ENCODE measurements at regions not wholly inside any gene's neighbourhood (a gene's known extent, or its start where the extent isn't known, plus 50 kb on each side); places are given as distances from the start of the nearest gene placed in this dataset.
A peak's percentile ranks its signal among the peaks of the same experiment; 100 is the strongest.

GRCh38 chr12:73065913-73066312 is 793.7 kb downstream of the TRHDE start:
- Histone ChIP-seq H3K4me1 (no peaks in the 10 kb centered on the region), H3K27me3 (replicated peaks in 1 of 7) (no peaks in the 10 kb centered on the region), H3K27ac (no peak overlapping the region), H3K9me3 (peaks cover 0 to 13% (median 2%) of the 10 kb centered on the region in 8 donors), H3K4me3 (no peak overlapping the region), H3K36me3 (no peaks in the 10 kb centered on the region)
- intact Hi-C loops (cut with DNase I; ENCODE audit: low total_unique reads): no loop called here
- TF ChIP-seq POLR2AphosphoS5 (IDR thresholded peaks at IDR 0.05): no peak
- no peak for TF ChIP-seq CTCF (IDR thresholded peaks at IDR 0.05 in 8 of 11, conservative IDR thresholded peaks at IDR 0.05 in 3 of 11)
- DNase-seq: no peak
- 80 to 87% (median 83%) methylated on average over 3 of the region's 3 CpGs for WGBS, 5 donors

- TF ChIP-seq CTCF (IDR thresholded peaks at IDR 0.05 in 8 of 11, conservative IDR thresholded peaks at IDR 0.05 in 3 of 11) (no peak), POLR2AphosphoS5 (IDR thresholded peaks at IDR 0.05) (no peak), POLR2A (IDR thresholded peaks at IDR 0.05) (no peak)
- intact Hi-C loops (cut with DNase I; ENCODE audit: low total_unique reads): no loop called here
- DNase-seq: no peak
- WGBS, 5 donors: 89 to 95% (median 91%) methylated on average over 4 to 5 of the region's 5 CpGs
- no peak overlapping the region for H3K27ac ChIP-seq
- no peaks in the 10 kb centered on the region for H3K4me1 ChIP-seq
- H3K9me3 ChIP-seq: peaks cover 0 to 16% (median 2%) of the 10 kb centered on the region in 8 donors
- H3K27me3 ChIP-seq (replicated peaks in 1 of 7): no peaks in the 10 kb centered on the region
- no peak overlapping the region for H3K4me3 ChIP-seq
- no peaks in the 10 kb centered on the region for H3K36me3 ChIP-seq
Observed at GRCh38 chr12:73067616-73068015, 795.4 kb downstream of the TRHDE start.

GRCh38 chr12:73072214-73072613 is 800.0 kb downstream of the TRHDE start:
- TF ChIP-seq CTCF (IDR thresholded peaks at IDR 0.05 in 8 of 11, conservative IDR thresholded peaks at IDR 0.05 in 3 of 11) (no peak), POLR2AphosphoS5 (IDR thresholded peaks at IDR 0.05) (no peak), POLR2A (IDR thresholded peaks at IDR 0.05) (no peak)
- Histone ChIP-seq H3K27ac (no peak overlapping the region), H3K9me3 (peaks cover 0 to 36% (median 4%) of the 10 kb centered on the region in 8 donors), H3K27me3 (replicated peaks in 1 of 7) (no peaks in the 10 kb centered on the region), H3K4me3 (no peak overlapping the region), H3K4me1 (no peaks in the 10 kb centered on the region), H3K36me3 (no peaks in the 10 kb centered on the region)
- 67 to 96% (median 88%) methylated on average over 4 of the region's 4 CpGs for WGBS, 5 donors
- DNase-seq: peak; percentile 51
- intact Hi-C loops (cut with DNase I; ENCODE audit: low total_unique reads): no loop called here

- 76 to 96% (median 90%) methylated on average over 2 of the region's 2 CpGs for WGBS, 5 donors
- intact Hi-C loops (cut with DNase I; ENCODE audit: low total_unique reads): no loop called here
- TF ChIP-seq POLR2A (IDR thresholded peaks at IDR 0.05) (no peak), CTCF (IDR thresholded peaks at IDR 0.05 in 8 of 11, conservative IDR thresholded peaks at IDR 0.05 in 3 of 11) (no peak), POLR2AphosphoS5 (IDR thresholded peaks at IDR 0.05) (no peak)
Observed at GRCh38 chr12:73076760-73077159, 804.6 kb downstream of the TRHDE start.

More at GRCh38 chr12:73076760-73077159, 804.6 kb downstream of the TRHDE start:
- H3K4me1 ChIP-seq: no peaks in the 10 kb centered on the region
- no peak overlapping the region for H3K27ac ChIP-seq
- peaks cover 0 to 29% (median 2%) of the 10 kb centered on the region in 8 donors for H3K9me3 ChIP-seq
- H3K4me3 ChIP-seq: no peak overlapping the region
- no peak for DNase-seq
- H3K27me3 ChIP-seq (replicated peaks in 1 of 7): no peaks in the 10 kb centered on the region
- no peaks in the 10 kb centered on the region for H3K36me3 ChIP-seq

All from spleen (tissue), 11 donors.